Colonic mucosa (tissue), 4 donors: ENCODE measurements at regions not wholly inside any gene's neighbourhood (a gene's known extent, or its start where the extent isn't known, plus 50 kb on each side); places are given as distances from the start of the nearest gene placed in this dataset.
A peak's percentile ranks its signal among the peaks of the same experiment; 100 is the strongest.

Source experiments
- DNase-seq: peaks from one replicate; pipeline ENCODE4 v3.0.0-alpha.2; 2020
- H3K27ac ChIP-seq: fragments of 200-600 bp; one replicate; pipeline ENCODE4 v1.8.0; 2021
- H3K27me3 ChIP-seq: fragments of 200-600 bp; one replicate; pipeline ENCODE4 v1.8.0; 2021
- H3K36me3 ChIP-seq: fragments of 200-600 bp; one replicate; pipeline ENCODE4 v1.8.0; 2021
- H3K4me1 ChIP-seq: fragments of 200-600 bp; one replicate; pipeline ENCODE4 v1.8.0; 2021; ENCODE audit warnings: mild to moderate bottlenecking
- H3K4me3 ChIP-seq: fragments of 200-600 bp; one replicate; pipeline ENCODE4 v1.8.0; 2021
- H3K9ac ChIP-seq, 2 donors: one replicate each; pipeline ENCODE4 v1.7.0; 2013; ENCODE audit warnings: control low read depth in 2 of 2, low read depth in 2 of 2, low read length in 2 of 2
- H3K9me3 ChIP-seq: fragments of 200-600 bp; one replicate; pipeline ENCODE4 v1.8.0; 2021
- intact Hi-C: fragments of 100-400 bp; cut with DNase I; formaldehyde crosslinking; loops from one replicate; pipeline ENCODE4 v1.14.1; 2022
- TF ChIP-seq, protein P1 (sequence below): fragments of 200-600 bp; IDR thresholded peaks from one replicate; pipeline ENCODE4 v1.8.0; 2022; ENCODE audit warnings: antibody characterized with exemption, mild to moderate bottlenecking
- donor health status: healthy.
- donor health status: DM: no; HTN: no; CAD: no.
- donor health status: DM: no; HTN: no; CAD: no.

DNA sequence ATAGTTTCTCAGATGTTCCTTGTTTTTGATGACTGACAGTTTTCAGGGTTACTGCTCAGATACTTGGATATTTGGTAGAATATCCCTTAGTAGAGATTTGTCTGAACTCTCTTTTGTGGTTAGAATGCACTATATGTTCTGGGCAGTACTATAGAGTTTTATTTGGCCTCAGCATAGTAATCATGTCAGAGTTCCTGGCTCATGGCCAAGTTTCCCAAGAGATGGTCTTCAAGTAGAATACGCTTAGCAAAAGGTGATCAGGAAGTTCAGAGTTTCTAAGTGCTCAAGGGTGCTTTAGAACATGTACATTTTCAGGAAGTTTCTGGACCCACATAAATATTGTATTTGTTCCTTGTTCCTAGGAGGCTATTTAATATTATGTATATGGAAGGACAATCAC is 1209.7 kb upstream of the GJE1 start:
- Histone ChIP-seq H3K4me1 (no peaks in the 10 kb centered on the region), H3K27me3 (no peaks in the 10 kb centered on the region), H3K9ac (no peak overlapping the region), H3K4me3 (no peak overlapping the region), H3K27ac (no peak overlapping the region), H3K36me3 (no peaks in the 10 kb centered on the region), H3K9me3 (no peaks in the 10 kb centered on the region)
- TF ChIP-seq, protein P1, sequence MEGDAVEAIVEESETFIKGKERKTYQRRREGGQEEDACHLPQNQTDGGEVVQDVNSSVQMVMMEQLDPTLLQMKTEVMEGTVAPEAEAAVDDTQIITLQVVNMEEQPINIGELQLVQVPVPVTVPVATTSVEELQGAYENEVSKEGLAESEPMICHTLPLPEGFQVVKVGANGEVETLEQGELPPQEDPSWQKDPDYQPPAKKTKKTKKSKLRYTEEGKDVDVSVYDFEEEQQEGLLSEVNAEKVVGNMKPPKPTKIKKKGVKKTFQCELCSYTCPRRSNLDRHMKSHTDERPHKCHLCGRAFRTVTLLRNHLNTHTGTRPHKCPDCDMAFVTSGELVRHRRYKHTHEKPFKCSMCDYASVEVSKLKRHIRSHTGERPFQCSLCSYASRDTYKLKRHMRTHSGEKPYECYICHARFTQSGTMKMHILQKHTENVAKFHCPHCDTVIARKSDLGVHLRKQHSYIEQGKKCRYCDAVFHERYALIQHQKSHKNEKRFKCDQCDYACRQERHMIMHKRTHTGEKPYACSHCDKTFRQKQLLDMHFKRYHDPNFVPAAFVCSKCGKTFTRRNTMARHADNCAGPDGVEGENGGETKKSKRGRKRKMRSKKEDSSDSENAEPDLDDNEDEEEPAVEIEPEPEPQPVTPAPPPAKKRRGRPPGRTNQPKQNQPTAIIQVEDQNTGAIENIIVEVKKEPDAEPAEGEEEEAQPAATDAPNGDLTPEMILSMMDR, result no peak
- intact Hi-C loops, result no loop called here
- DNase-seq, result no peak

DNA sequence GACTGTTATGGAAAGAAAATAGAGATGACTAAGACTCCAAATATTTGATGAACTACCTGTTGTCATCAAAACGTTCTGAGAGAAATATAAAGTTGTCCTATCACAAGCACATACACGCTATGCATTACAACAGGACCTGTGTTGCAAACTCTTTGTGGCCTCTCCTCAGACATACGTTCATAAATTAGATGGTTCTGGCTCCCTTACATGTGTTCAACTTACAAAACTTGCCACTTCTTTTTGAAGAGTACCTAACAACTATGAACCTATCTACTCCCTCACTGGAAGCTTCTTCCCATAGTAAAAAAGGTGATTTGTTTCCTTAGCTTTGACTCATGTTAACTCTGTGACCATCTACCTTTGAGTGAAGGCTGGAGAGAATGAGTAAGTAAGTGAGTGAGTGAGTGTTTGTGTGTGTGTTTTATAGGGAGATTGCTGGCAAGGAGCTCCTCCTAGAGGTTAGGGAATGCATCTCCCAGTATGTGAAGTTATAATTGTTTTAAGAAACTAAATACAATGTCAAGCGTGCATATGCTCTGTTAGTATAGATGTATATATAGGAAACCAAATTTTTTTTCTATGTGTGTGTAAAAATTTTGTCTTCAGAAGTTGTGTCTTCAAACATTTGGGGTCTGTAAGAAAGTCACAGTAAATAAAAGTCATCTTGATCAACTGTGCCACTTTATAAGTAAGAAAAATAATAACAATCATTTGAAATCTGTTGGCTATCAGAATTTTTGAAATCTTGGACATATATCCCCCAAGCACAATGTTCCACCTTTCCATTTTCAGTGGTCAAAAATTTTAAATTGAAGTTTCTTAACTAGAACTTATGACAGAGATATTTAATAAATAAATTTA is 1211.1 kb upstream of the GJE1 start:
- H3K9me3 ChIP-seq, result no peaks in the 10 kb centered on the region
- no peak overlapping the region for H3K9ac ChIP-seq
- H3K27me3 ChIP-seq, result no peaks in the 10 kb centered on the region
- no peaks in the 10 kb centered on the region for H3K36me3 ChIP-seq
- intact Hi-C loops, result no loop called here
- no peak for DNase-seq
- no peaks in the 10 kb centered on the region for H3K4me1 ChIP-seq
- TF ChIP-seq, protein P1, result peak; percentile 39
- H3K27ac ChIP-seq, result no peak overlapping the region
- H3K4me3 ChIP-seq, result no peak overlapping the region

DNA sequence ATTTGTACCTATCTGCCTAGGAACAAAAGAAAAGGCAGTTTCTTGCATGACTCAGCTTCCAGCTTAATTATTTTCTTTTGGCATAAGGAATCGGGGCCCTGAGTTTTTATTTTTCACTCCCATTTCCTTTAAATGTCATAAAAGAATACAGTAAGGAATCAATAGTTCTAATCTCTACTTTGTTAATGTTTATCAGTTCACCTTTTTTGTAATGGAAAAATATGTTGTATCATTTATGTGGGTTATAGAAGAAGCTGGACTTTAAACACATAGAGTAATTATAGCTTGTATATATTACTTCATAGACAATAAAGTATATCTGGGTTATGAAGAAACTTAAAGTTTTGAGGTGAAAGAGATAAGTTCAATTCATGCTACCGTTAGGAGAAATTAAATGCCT is 1214.8 kb upstream of the GJE1 start:
- H3K9ac ChIP-seq, result no peak overlapping the region
- no peaks in the 10 kb centered on the region for H3K36me3 ChIP-seq
- intact Hi-C loops, result no loop called here
- H3K4me3 ChIP-seq, result no peak overlapping the region
- no peaks in the 10 kb centered on the region for H3K4me1 ChIP-seq
- no peak overlapping the region for H3K27ac ChIP-seq
- H3K27me3 ChIP-seq, result no peaks in the 10 kb centered on the region
- DNase-seq, result no peak
- TF ChIP-seq, protein P1, result no peak
- H3K9me3 ChIP-seq, result no peaks in the 10 kb centered on the region

DNA sequence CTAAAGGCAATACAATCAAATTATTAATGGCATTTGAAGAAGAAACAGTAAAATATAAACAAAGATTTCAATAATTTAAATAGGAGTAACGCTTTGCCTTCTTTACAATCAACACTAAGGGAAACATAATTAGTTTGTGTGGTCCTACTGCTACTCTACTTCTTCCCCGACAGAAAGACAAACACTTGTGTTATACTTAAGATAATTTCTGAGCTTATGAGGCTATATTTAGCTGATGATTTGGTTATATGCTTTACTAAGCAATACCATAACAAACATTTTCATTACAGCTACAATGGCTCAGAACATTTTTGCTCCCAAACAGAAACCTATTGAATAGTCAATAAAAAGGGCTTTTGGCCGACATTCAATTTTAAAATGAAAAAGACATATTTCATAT is 1217.2 kb upstream of the GJE1 start:
- Histone ChIP-seq H3K27ac (no peak overlapping the region), H3K4me3 (no peak overlapping the region), H3K4me1 (no peaks in the 10 kb centered on the region), H3K9ac (no peak overlapping the region), H3K9me3 (no peaks in the 10 kb centered on the region), H3K36me3 (no peaks in the 10 kb centered on the region), H3K27me3 (no peaks in the 10 kb centered on the region)
- TF ChIP-seq, protein P1, result no peak
- no peak for DNase-seq
- intact Hi-C loops, result no loop called here

DNA sequence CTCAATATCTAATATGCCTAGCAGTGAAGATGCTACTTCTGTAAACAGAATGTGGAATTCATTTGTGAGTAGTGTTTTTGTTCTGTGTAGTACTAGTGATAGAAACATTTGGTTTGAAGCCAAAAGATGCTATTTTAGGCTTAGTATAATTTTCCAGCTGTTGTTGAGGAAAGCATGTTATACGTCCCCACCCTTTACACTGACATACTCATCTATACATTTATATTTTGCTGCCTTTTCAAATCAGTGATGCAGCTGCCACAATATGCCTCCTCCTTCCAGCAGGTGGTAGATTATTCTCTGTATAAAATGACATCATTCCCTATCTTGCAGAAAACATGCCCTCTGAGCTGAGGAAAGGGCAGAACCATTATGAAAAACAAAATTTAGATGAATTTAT is 1217.6 kb upstream of the GJE1 start:
- intact Hi-C loops, result no loop called here
- no peaks in the 10 kb centered on the region for H3K27me3 ChIP-seq

More for the DNA sequence above, 1217.6 kb upstream of the GJE1 start:
- Histone ChIP-seq H3K4me1 (no peaks in the 10 kb centered on the region), H3K9ac (no peak overlapping the region), H3K4me3 (no peak overlapping the region), H3K27ac (no peak overlapping the region), H3K36me3 (no peaks in the 10 kb centered on the region), H3K9me3 (no peaks in the 10 kb centered on the region)
- no peak for DNase-seq
- TF ChIP-seq, protein P1, result no peak
